IMR-90 (cell line): ENCODE measurements at regions not wholly inside any gene's neighbourhood (a gene's known extent, or its start where the extent isn't known, plus 50 kb on each side); places are given as distances from the start of the nearest gene placed in this dataset.

Experiments
- CEBPB ChIP-seq: IDR thresholded peaks from 2 replicates; pipeline ENCODE4 v1.6.1; 2012; ENCODE audit warnings: low read depth, low read length, improper control_type of control experiment
- CHD1 ChIP-seq: IDR thresholded peaks from 2 replicates; pipeline ENCODE4 v1.6.1; 2012; ENCODE audit warnings: low read depth, low read length, improper control_type of control experiment
- CTCF ChIP-seq: conservative IDR thresholded peaks from 2 replicates; pipeline ENCODE4 v1.5.1; 2012; ENCODE audit warnings: mild to moderate bottlenecking, low read depth, low read length, improper control_type of control experiment
- ELK1 ChIP-seq: fragments of 150-350 bp; IDR thresholded peaks from 2 replicates; pipeline ENCODE4 v1.6.1; 2016; ENCODE audit warnings: low read depth, mild to moderate bottlenecking, low read length, moderate library complexity, borderline replicate concordance
- MAFK ChIP-seq: IDR thresholded peaks from 2 replicates; pipeline ENCODE4 v1.6.1; 2012; ENCODE audit warnings: low read depth, low read length, improper control_type of control experiment
- MXI1 ChIP-seq: IDR thresholded peaks from 2 replicates; pipeline ENCODE4 v1.6.1; 2012; ENCODE audit warnings: low read depth, mild to moderate bottlenecking, low read length, moderate library complexity, borderline replicate concordance
- NFE2L2 ChIP-seq: fragments of 150-350 bp; IDR thresholded peaks from 2 replicates; pipeline ENCODE4 v1.6.1; 2016; ENCODE audit warnings: low read depth, mild to moderate bottlenecking, low read length
- POLR2A ChIP-seq: IDR thresholded peaks from 2 replicates; pipeline ENCODE4 v1.6.1; 2012; ENCODE audit warnings: mild to moderate bottlenecking, low read depth, low read length
- RAD21 ChIP-seq: IDR thresholded peaks from 2 replicates; pipeline ENCODE4 v1.6.1; 2012; ENCODE audit warnings: low read length, improper control_type of control experiment
- RFX5 ChIP-seq: IDR thresholded peaks from 2 replicates; pipeline ENCODE4 v1.8.0; 2012; ENCODE audit warnings: low read depth, mild to moderate bottlenecking, low read length, moderate library complexity
- USF2 ChIP-seq: fragments of 150-350 bp; IDR thresholded peaks from 2 replicates; pipeline ENCODE4 v1.6.1; 2017; ENCODE audit warnings: mild to moderate bottlenecking, antibody characterized with exemption, low read length, low read depth

- no peak for TF ChIP-seq RAD21
- TF ChIP-seq CTCF = no peak
- no peak for TF ChIP-seq CEBPB
- no peak for TF ChIP-seq MXI1
- TF ChIP-seq POLR2A = no peak
- TF ChIP-seq USF2 = no peak
- TF ChIP-seq NFE2L2 = no peak
- TF ChIP-seq RFX5 = no peak
- TF ChIP-seq MAFK = no peak
- TF ChIP-seq CHD1 = no peak
- TF ChIP-seq ELK1 = no peak
Measured at GRCh38 chr2:193818801-193819499, 1624.2 kb upstream of the TMEFF2 start.
